Effector memory CD8-positive, alpha-beta T cell (primary cell): ENCODE measurements at regions not wholly inside any gene's neighbourhood (a gene's known extent, or its start where the extent isn't known, plus 50 kb on each side); places are given as distances from the start of the nearest gene placed in this dataset.

Experiments
- ATAC-seq: fragments of 150-1000 bp; cut with Tn5 transposase; replicated peaks from 2 replicates; pipeline ENCODE4 v1.10.0; 2021; ENCODE audit warnings: mild to moderate bottlenecking, moderate library complexity
- DNase-seq, 3 experiments: peaks; one replicate each; pipeline ENCODE4 v3.0.0; 2021
- H3K27ac Mint-ChIP-seq, 2 donors: one replicate each; pipeline ENCODE4 v1.8.0; 2022; ENCODE audit warnings: mild to moderate bottlenecking in 2 of 2, mixed read lengths in 2 of 2, moderate library complexity in 2 of 2
- H3K27me3 Mint-ChIP-seq, 2 donors: one replicate each; pipeline ENCODE4 v1.8.0; 2022; ENCODE audit warnings: mixed read lengths in 2 of 2
- H3K36me3 Mint-ChIP-seq: one replicate; pipeline ENCODE4 v1.8.0; 2022; ENCODE audit warnings: mild to moderate bottlenecking, moderate library complexity, mixed read lengths; ENCODE audit not compliant: insufficient read depth
- H3K4me1 Mint-ChIP-seq, 2 donors: one replicate each; pipeline ENCODE4 v1.8.0; 2022; ENCODE audit warnings: low read depth in 2 of 2, mixed read lengths in 2 of 2
- H3K4me3 Mint-ChIP-seq, 2 donors: one replicate each; pipeline ENCODE4 v1.8.0; 2022; ENCODE audit warnings: mild to moderate bottlenecking in 2 of 2, mixed read lengths in 2 of 2, moderate library complexity in 2 of 2
- H3K9me3 Mint-ChIP-seq, 2 donors: one replicate each; pipeline ENCODE4 v1.8.0; 2022; ENCODE audit warnings: mixed read lengths in 2 of 2

DNA sequence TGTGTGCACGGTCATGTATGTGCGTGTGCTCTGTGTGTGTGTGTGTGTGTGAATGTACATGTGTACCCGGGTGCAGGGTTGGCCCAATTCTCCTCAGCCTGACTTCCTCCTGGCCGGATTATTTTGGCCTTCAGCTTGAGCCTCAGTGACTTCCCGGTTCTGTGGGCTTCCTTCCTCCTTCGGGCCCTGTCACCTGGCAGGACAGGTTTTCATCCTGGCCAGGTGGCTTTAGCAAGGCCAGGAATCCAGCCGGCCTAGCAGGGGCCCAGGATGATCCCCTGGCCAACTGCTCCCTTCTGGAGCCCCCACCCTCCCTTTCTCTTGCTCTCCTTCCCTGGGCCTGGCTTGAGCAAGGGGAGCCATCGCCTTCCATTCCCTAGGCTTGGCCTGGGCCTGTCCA is 140.5 kb downstream of the INHBB start:
- H3K36me3 Mint-ChIP-seq, result no peaks in the 10 kb centered on the region
- H3K27me3 Mint-ChIP-seq, result peaks cover 41 to 53% of the 10 kb centered on the region in 2 donors
- H3K4me3 Mint-ChIP-seq, result no peak overlapping the region
- no peaks in the 10 kb centered on the region for H3K4me1 Mint-ChIP-seq
- H3K27ac Mint-ChIP-seq, result no peak overlapping the region
- no peak for ATAC-seq
- no peaks in the 10 kb centered on the region for H3K9me3 Mint-ChIP-seq
- no peak for DNase-seq

GRCh38 chr2:120486946-120487345 is 141.0 kb downstream of the INHBB start:
- H3K27me3 Mint-ChIP-seq, result peaks cover 43 to 53% of the 10 kb centered on the region in 2 donors
- no peak for DNase-seq
- no peaks in the 10 kb centered on the region for H3K9me3 Mint-ChIP-seq
- H3K4me1 Mint-ChIP-seq, result no peaks in the 10 kb centered on the region
- H3K36me3 Mint-ChIP-seq, result no peaks in the 10 kb centered on the region
- ATAC-seq, result no peak
- H3K4me3 Mint-ChIP-seq, result no peak overlapping the region
- no peak overlapping the region for H3K27ac Mint-ChIP-seq

- no peaks in the 10 kb centered on the region for H3K4me1 Mint-ChIP-seq
- no peak for ATAC-seq
- H3K9me3 Mint-ChIP-seq, result no peaks in the 10 kb centered on the region
- H3K36me3 Mint-ChIP-seq, result no peaks in the 10 kb centered on the region
- DNase-seq, result no peak
- peaks cover 41 to 53% of the 10 kb centered on the region in 2 donors for H3K27me3 Mint-ChIP-seq
- H3K27ac Mint-ChIP-seq, result no peak overlapping the region
- no peak overlapping the region for H3K4me3 Mint-ChIP-seq
Observed at GRCh38 chr2:120488531-120488930, 142.6 kb downstream of the INHBB start.

DNA sequence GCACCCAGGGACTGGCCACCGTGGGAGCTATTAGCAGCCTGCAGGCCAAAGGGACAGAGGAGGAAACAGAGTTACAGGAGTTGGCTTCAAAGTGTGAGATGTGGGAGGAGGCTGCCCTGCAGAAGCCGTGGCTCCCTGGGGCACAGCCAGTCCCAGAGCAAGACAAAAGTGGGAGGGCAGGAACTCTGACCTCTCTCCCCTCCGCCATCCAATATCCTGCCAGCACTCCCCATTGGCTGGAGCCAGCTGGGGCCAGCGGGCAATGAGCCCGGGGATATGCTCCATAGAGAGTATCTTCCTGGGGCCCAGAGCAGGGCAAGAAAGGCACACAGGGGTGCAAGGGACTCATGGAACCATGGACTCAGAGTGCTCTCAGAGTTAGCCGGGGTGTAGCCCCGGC is 143.1 kb downstream of the INHBB start:
- H3K27me3 Mint-ChIP-seq, result peaks cover 37 to 53% of the 10 kb centered on the region in 2 donors
- no peaks in the 10 kb centered on the region for H3K9me3 Mint-ChIP-seq
- H3K4me1 Mint-ChIP-seq, result no peaks in the 10 kb centered on the region
- no peak overlapping the region for H3K4me3 Mint-ChIP-seq
- no peak overlapping the region for H3K27ac Mint-ChIP-seq
- no peaks in the 10 kb centered on the region for H3K36me3 Mint-ChIP-seq
- ATAC-seq (no peak), DNase-seq (no peak)

GRCh38 chr2:120490091-120490798 is 144.3 kb downstream of the INHBB start:
- ATAC-seq, result no peak
- DNase-seq, result no peak
- Mint-ChIP-seq H3K36me3 (no peaks in the 10 kb centered on the region), H3K27ac (no peak overlapping the region), H3K27me3 (peaks cover 37 to 51% of the 10 kb centered on the region in 2 donors), H3K4me3 (no peak overlapping the region), H3K9me3 (no peaks in the 10 kb centered on the region), H3K4me1 (no peaks in the 10 kb centered on the region)

GRCh38 chr2:120491111-120491625 is 145.2 kb downstream of the INHBB start:
- no peak overlapping the region for H3K27ac Mint-ChIP-seq
- ATAC-seq, result no peak
- H3K4me1 Mint-ChIP-seq, result no peaks in the 10 kb centered on the region

GRCh38 chr2:120493231-120493630 is 147.3 kb downstream of the INHBB start:
- DNase-seq, result no peak
- H3K27ac Mint-ChIP-seq, result no peak overlapping the region
- ATAC-seq, result no peak
- H3K4me1 Mint-ChIP-seq, result no peaks in the 10 kb centered on the region
- no peaks in the 10 kb centered on the region for H3K36me3 Mint-ChIP-seq
- H3K9me3 Mint-ChIP-seq, result no peaks in the 10 kb centered on the region
- no peak overlapping the region for H3K4me3 Mint-ChIP-seq
- H3K27me3 Mint-ChIP-seq, result peaks cover 27 to 46% of the 10 kb centered on the region in 2 donors

More at GRCh38 chr2:120491111-120491625, 145.2 kb downstream of the INHBB start:
- Mint-ChIP-seq H3K9me3 (no peaks in the 10 kb centered on the region), H3K27me3 (peaks cover 37 to 49% of the 10 kb centered on the region in 2 donors), H3K4me3 (no peak overlapping the region), H3K36me3 (no peaks in the 10 kb centered on the region)
- DNase-seq, result no peak

- Mint-ChIP-seq H3K36me3 (no peaks in the 10 kb centered on the region), H3K9me3 (no peaks in the 10 kb centered on the region), H3K27me3 (peaks cover 25 to 39% of the 10 kb centered on the region in 2 donors), H3K4me3 (no peak overlapping the region), H3K27ac (no peak overlapping the region), H3K4me1 (no peaks in the 10 kb centered on the region)
- DNase-seq (no peak), ATAC-seq (no peak)
Observed at GRCh38 chr2:120494446-120494845, 148.5 kb downstream of the INHBB start.

DNA sequence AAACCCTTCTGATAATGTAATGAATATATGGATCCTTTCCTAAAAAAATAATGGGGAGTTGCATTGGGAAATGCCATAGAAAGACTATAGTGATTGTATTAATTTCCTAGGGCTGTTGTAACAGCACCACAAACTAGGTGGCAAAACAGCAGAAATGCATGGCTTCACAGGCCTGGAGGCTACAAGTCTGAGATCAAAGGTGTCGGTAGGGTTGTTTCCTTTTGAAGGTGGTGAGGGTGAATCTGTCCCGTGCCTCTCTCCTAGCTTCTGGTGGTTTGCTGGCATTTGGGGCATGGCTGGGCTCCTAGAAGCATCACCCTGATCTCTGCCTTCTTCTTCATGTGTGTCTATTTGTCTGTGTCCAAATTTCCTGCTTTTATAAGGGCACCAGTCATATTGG is 149.7 kb downstream of the INHBB start:
- Mint-ChIP-seq H3K9me3 (no peaks in the 10 kb centered on the region), H3K27me3 (peaks cover 26 to 39% of the 10 kb centered on the region in 2 donors), H3K36me3 (no peaks in the 10 kb centered on the region), H3K4me1 (no peaks in the 10 kb centered on the region), H3K4me3 (no peak overlapping the region), H3K27ac (no peak overlapping the region)
- DNase-seq (no peak), ATAC-seq (no peak)

GRCh38 chr2:120496235-120496634 is 150.3 kb downstream of the INHBB start:
- ATAC-seq, result no peak
- H3K4me1 Mint-ChIP-seq, result no peaks in the 10 kb centered on the region
- no peak overlapping the region for H3K27ac Mint-ChIP-seq

GRCh38 chr2:120496759-120497158 is 150.8 kb downstream of the INHBB start:
- H3K27ac Mint-ChIP-seq, result no peak overlapping the region

More at GRCh38 chr2:120496235-120496634, 150.3 kb downstream of the INHBB start:
- no peak overlapping the region for H3K4me3 Mint-ChIP-seq
- no peaks in the 10 kb centered on the region for H3K36me3 Mint-ChIP-seq
- DNase-seq, result no peak
- H3K27me3 Mint-ChIP-seq, result peaks cover 22 to 42% of the 10 kb centered on the region in 2 donors
- no peaks in the 10 kb centered on the region for H3K9me3 Mint-ChIP-seq

DNA sequence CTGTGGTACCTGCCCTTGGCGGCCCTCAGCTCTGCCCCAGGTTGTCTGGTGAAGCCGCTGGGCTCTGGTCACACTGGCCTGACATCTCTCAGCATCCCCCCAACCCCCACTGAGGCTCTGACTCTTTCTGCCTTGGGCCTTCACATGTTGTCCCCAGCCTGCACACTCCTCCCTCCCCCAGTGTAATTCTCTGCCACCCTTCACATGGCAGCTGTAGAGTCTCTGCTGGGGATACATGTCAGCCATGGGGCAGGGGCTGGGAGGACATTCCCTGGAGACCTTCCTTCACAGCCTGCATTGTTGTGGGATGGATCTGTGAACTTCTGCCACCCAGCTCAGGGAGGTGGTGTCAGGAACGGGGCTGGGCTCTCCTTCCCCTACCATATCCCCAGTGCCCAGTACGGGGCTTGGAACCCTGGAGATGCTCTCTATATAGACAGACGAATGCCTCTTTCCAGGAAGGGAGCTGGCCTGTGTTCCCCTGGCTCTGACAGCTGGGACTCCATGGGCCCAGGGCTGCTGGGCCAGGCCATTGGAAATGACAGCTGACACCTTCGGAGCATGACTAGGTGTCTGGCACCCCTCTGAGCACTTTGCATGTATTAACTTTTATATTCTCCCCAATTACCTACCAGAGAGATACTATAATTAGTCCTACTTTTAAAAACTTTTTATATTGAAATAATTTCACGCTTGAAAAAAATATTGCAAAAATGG is 151.5 kb downstream of the INHBB start:
- H3K27me3 Mint-ChIP-seq, result peaks cover 18 to 49% of the 10 kb centered on the region in 2 donors
- H3K4me1 Mint-ChIP-seq, result no peaks in the 10 kb centered on the region
- no peaks in the 10 kb centered on the region for H3K36me3 Mint-ChIP-seq
- DNase-seq (no peak), ATAC-seq (no peak)
- H3K27ac Mint-ChIP-seq, result no peak overlapping the region
- no peaks in the 10 kb centered on the region for H3K9me3 Mint-ChIP-seq
- no peak overlapping the region for H3K4me3 Mint-ChIP-seq

More at GRCh38 chr2:120496759-120497158, 150.8 kb downstream of the INHBB start:
- H3K36me3 Mint-ChIP-seq, result no peaks in the 10 kb centered on the region
- H3K9me3 Mint-ChIP-seq, result no peaks in the 10 kb centered on the region
- ATAC-seq (no peak), DNase-seq (no peak)
- no peak overlapping the region for H3K4me3 Mint-ChIP-seq
- no peaks in the 10 kb centered on the region for H3K4me1 Mint-ChIP-seq
- peaks cover 18 to 45% of the 10 kb centered on the region in 2 donors for H3K27me3 Mint-ChIP-seq

DNA sequence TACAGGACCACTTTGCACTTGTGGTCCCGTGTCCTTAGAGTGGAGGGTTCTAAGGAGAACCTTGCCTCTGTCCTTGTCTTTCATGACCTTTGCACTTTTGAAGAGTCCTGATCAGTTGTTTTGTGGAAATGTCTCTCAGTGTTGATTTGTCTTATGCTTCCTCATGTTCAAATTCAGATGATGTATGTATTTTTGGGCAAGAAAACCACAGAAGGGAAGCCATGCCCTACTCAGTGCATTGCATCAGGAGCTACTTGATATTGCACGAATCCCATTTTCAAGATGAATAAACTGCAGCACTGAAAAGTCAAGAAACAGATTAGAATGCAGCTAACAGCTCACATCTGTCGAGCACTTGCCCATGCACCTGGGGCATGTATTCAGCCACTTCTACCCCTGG is 152.2 kb downstream of the INHBB start:
- H3K27ac Mint-ChIP-seq, result no peak overlapping the region
- no peak for DNase-seq
- no peaks in the 10 kb centered on the region for H3K36me3 Mint-ChIP-seq
- H3K27me3 Mint-ChIP-seq, result peaks cover 23 to 55% of the 10 kb centered on the region in 2 donors
- ATAC-seq, result no peak
- no peaks in the 10 kb centered on the region for H3K4me1 Mint-ChIP-seq
- no peaks in the 10 kb centered on the region for H3K9me3 Mint-ChIP-seq
- H3K4me3 Mint-ChIP-seq, result no peak overlapping the region
